ENCODE measurements at regions not wholly inside any gene's neighbourhood (a gene's known extent, or its start where the extent isn't known, plus 50 kb on each side); places are given as distances from the start of the nearest gene placed in this dataset.

GRCh38 chr2:19122220-19122619 lies 236.2 kb downstream of the OSR1 start:
- TF ChIP-seq, protein P1, sequence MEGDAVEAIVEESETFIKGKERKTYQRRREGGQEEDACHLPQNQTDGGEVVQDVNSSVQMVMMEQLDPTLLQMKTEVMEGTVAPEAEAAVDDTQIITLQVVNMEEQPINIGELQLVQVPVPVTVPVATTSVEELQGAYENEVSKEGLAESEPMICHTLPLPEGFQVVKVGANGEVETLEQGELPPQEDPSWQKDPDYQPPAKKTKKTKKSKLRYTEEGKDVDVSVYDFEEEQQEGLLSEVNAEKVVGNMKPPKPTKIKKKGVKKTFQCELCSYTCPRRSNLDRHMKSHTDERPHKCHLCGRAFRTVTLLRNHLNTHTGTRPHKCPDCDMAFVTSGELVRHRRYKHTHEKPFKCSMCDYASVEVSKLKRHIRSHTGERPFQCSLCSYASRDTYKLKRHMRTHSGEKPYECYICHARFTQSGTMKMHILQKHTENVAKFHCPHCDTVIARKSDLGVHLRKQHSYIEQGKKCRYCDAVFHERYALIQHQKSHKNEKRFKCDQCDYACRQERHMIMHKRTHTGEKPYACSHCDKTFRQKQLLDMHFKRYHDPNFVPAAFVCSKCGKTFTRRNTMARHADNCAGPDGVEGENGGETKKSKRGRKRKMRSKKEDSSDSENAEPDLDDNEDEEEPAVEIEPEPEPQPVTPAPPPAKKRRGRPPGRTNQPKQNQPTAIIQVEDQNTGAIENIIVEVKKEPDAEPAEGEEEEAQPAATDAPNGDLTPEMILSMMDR (IDR thresholded peaks at IDR 0.05; ENCODE audit: poor library complexity, severe bottlenecking) = no peak
- TF ChIP-seq TAF1 (IDR thresholded peaks at IDR 0.05; ENCODE audit: low read depth) (no peak), POLR2AphosphoS5 (IDR thresholded peaks at IDR 0.05) (no peak)

Data from neural cell (in vitro differentiated cells).